Thyroid gland (tissue), 4 donors: ENCODE measurements at regions not wholly inside any gene's neighbourhood (a gene's known extent, or its start where the extent isn't known, plus 50 kb on each side); places are given as distances from the start of the nearest gene placed in this dataset.

ENCODE experiments used
- CTCF ChIP-seq, 6 experiments: fragments of 200-600 bp in 3 of 6; fragments of 450-650 bp in 3 of 6; sonication (generic) in 3 of 6; IDR thresholded peaks; one replicate each; pipeline ENCODE4 v1.5.1; 2016 to 2019; ENCODE audit warnings: antibody characterized with exemption in 6 of 6, mild to moderate bottlenecking in 2 of 6, inconsistent platforms in 1 of 6, moderate library complexity in 1 of 6
- POLR2A ChIP-seq, 2 donors: fragments of 450-650 bp; IDR thresholded peaks; one replicate each; pipeline ENCODE4 v1.6.1; 2017; ENCODE audit warnings: antibody characterized with exemption in 2 of 2, mild to moderate bottlenecking in 2 of 2, moderate library complexity in 1 of 2

- TF ChIP-seq CTCF (IDR thresholded peaks at IDR 0.05) (no peak), POLR2A (IDR thresholded peaks at IDR 0.05) (no peak)
These were observed 161.3 kb upstream of the CAND1 start for GRCh38 chr12:67107751-67108269.
